ENCODE measurements at regions not wholly inside any gene's neighbourhood (a gene's known extent, or its start where the extent isn't known, plus 50 kb on each side); places are given as distances from the start of the nearest gene placed in this dataset.

GRCh38 chr4:160894128-160894527, 1269.7 kb downstream of the FSTL5 start:
- TF ChIP-seq POLR2A (IDR thresholded peaks at IDR 0.05) = no peak
- TF ChIP-seq CTCF (IDR thresholded peaks at IDR 0.05) = no peak

Data from lower leg skin (tissue), 3 donors.